ENCODE measurements at regions not wholly inside any gene's neighbourhood (a gene's known extent, or its start where the extent isn't known, plus 50 kb on each side); places are given as distances from the start of the nearest gene placed in this dataset.

- H3K4me3 Mint-ChIP-seq: no peak overlapping the region
- H3K27me3 Mint-ChIP-seq (ENCODE audit: low read depth): peaks cover 5% of the 10 kb centered on the region
- H3K4me1 Mint-ChIP-seq: no peaks in the 10 kb centered on the region
- H3K36me3 Mint-ChIP-seq (ENCODE audit: low read depth): peaks cover 3% of the 10 kb centered on the region
- no peak for TF ChIP-seq CTCF (conservative IDR thresholded peaks at IDR 0.05)
- H3K27ac Mint-ChIP-seq (ENCODE audit: unreplicated experiment): no peak overlapping the region
- DNase-seq (ENCODE audit: low read depth, low spot score): no peak
- H3K9me3 Mint-ChIP-seq: peaks cover 5% of the 10 kb centered on the region
These were observed 604.7 kb downstream of the TBC1D22A start for GRCh38 chr22:47367107-47367690.

GRCh38 chr22:47366026-47366767 is 603.7 kb downstream of the TBC1D22A start:
- no peak for TF ChIP-seq CTCF (conservative IDR thresholded peaks at IDR 0.05)
- no peak for DNase-seq (ENCODE audit: low read depth, low spot score)
- H3K27ac Mint-ChIP-seq (ENCODE audit: unreplicated experiment): no peak overlapping the region
- peaks cover 5% of the 10 kb centered on the region for H3K27me3 Mint-ChIP-seq (ENCODE audit: low read depth)
- H3K4me1 Mint-ChIP-seq: no peaks in the 10 kb centered on the region
- H3K9me3 Mint-ChIP-seq: peaks cover 7% of the 10 kb centered on the region
- no peak overlapping the region for H3K4me3 Mint-ChIP-seq
- H3K36me3 Mint-ChIP-seq (ENCODE audit: low read depth): peaks cover 3% of the 10 kb centered on the region

GRCh38 chr22:47361247-47361646 is 598.8 kb downstream of the TBC1D22A start:
- no peak for TF ChIP-seq CTCF (conservative IDR thresholded peaks at IDR 0.05)
- Mint-ChIP-seq H3K4me3 (no peak overlapping the region), H3K27me3 (ENCODE audit: low read depth) (peaks cover 14% of the 10 kb centered on the region), H3K9me3 (peaks cover 7% of the 10 kb centered on the region), H3K36me3 (ENCODE audit: low read depth) (no peaks in the 10 kb centered on the region), H3K4me1 (no peaks in the 10 kb centered on the region), H3K27ac (ENCODE audit: unreplicated experiment) (no peak overlapping the region)
- DNase-seq (ENCODE audit: low read depth, low spot score): no peak

DNA sequence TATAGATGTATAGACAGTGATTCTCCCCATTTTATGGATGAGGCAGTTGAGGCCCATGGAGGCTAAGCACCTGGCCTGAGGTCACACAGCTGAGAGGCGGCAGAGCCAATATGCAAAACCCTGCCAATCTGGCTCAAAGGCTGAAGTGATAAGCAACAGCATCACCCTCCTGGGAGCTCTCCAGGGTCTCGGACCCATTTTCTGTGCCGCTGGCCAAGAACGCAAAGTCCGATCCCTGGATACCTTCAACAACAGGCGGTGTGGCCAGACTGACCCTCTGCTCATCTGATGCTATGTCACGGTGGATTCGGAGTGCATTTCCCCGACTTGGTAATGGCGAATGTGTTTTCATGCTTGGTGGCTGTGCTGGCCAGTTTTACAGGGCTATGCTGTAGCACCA is 595.0 kb downstream of the TBC1D22A start:
- no peak for DNase-seq (ENCODE audit: low read depth, low spot score)
- Mint-ChIP-seq H3K36me3 (ENCODE audit: low read depth) (no peaks in the 10 kb centered on the region), H3K27ac (ENCODE audit: unreplicated experiment) (no peak overlapping the region), H3K4me1 (no peaks in the 10 kb centered on the region), H3K9me3 (peaks cover 5% of the 10 kb centered on the region), H3K4me3 (no peak overlapping the region), H3K27me3 (ENCODE audit: low read depth) (peaks cover 10% of the 10 kb centered on the region)
- no peak for TF ChIP-seq CTCF (conservative IDR thresholded peaks at IDR 0.05)

GRCh38 chr22:47357086-47357485 is 594.6 kb downstream of the TBC1D22A start:
- H3K27ac Mint-ChIP-seq (ENCODE audit: unreplicated experiment): no peak overlapping the region
- DNase-seq (ENCODE audit: low read depth, low spot score): no peak

More at GRCh38 chr22:47357086-47357485, 594.6 kb downstream of the TBC1D22A start:
- TF ChIP-seq CTCF (conservative IDR thresholded peaks at IDR 0.05): no peak
- H3K4me3 Mint-ChIP-seq: no peak overlapping the region
- H3K36me3 Mint-ChIP-seq (ENCODE audit: low read depth): no peaks in the 10 kb centered on the region
- peaks cover 5% of the 10 kb centered on the region for H3K9me3 Mint-ChIP-seq
- peaks cover 10% of the 10 kb centered on the region for H3K27me3 Mint-ChIP-seq (ENCODE audit: low read depth)
- H3K4me1 Mint-ChIP-seq: no peaks in the 10 kb centered on the region

All from neural crest cell (in vitro differentiated cells).